NB4 (cell line): ENCODE measurements at regions not wholly inside any gene's neighbourhood (a gene's known extent, or its start where the extent isn't known, plus 50 kb on each side); places are given as distances from the start of the nearest gene placed in this dataset.

Experiments
- POLR2A ChIP-seq: IDR thresholded peaks from 2 replicates; pipeline ENCODE4 v1.6.1; 2011; ENCODE audit warnings: mild to moderate bottlenecking; ENCODE audit not compliant: insufficient read length; ENCODE audit errors: extremely low read depth
- TF ChIP-seq, protein P1 (sequence below): IDR thresholded peaks from one replicate; pipeline ENCODE4 v1.5.1; 2012; ENCODE audit warnings: low read depth, low read length

- TF ChIP-seq, protein P1, sequence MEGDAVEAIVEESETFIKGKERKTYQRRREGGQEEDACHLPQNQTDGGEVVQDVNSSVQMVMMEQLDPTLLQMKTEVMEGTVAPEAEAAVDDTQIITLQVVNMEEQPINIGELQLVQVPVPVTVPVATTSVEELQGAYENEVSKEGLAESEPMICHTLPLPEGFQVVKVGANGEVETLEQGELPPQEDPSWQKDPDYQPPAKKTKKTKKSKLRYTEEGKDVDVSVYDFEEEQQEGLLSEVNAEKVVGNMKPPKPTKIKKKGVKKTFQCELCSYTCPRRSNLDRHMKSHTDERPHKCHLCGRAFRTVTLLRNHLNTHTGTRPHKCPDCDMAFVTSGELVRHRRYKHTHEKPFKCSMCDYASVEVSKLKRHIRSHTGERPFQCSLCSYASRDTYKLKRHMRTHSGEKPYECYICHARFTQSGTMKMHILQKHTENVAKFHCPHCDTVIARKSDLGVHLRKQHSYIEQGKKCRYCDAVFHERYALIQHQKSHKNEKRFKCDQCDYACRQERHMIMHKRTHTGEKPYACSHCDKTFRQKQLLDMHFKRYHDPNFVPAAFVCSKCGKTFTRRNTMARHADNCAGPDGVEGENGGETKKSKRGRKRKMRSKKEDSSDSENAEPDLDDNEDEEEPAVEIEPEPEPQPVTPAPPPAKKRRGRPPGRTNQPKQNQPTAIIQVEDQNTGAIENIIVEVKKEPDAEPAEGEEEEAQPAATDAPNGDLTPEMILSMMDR = no peak
- no peak for TF ChIP-seq POLR2A
Measured at GRCh38 chr2:223530811-223531210, 71.3 kb downstream of the SCG2 start.
